ENCODE measurements at regions not wholly inside any gene's neighbourhood (a gene's known extent, or its start where the extent isn't known, plus 50 kb on each side); places are given as distances from the start of the nearest gene placed in this dataset.

DNA sequence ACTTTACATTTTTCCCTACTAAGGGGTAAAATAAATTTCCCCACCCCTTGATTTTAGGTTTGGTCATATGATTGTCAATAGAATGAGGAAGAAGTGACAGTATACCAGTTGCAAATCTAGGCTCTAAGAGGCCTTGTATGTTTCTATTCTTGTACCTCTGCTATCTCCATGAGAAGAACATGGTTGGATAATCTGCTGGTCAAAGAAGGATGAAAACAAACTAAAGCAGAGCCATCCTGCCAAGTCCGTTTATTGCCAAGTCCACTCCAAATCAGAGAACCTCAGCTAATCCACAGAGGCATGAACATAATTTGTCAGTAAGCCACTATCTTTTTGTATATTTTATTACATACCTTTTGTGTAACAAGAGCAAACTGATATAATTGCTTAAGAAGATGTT lies 98.0 kb downstream of the CRPPA start:
- Mint-ChIP-seq H3K36me3 (ENCODE audit: insufficient read depth, unreplicated experiment) (no peaks in the 10 kb centered on the region), H3K4me3 (ENCODE audit: unreplicated experiment) (no peak overlapping the region), H3K4me1 (ENCODE audit: insufficient read depth, unreplicated experiment) (peaks cover 10% of the 10 kb centered on the region), H3K9me3 (ENCODE audit: unreplicated experiment) (no peaks in the 10 kb centered on the region), H3K27ac (ENCODE audit: low read depth, unreplicated experiment) (no peak overlapping the region), H3K27me3 (ENCODE audit: insufficient read depth, unreplicated experiment) (no peaks in the 10 kb centered on the region)
- CTCF ChIA-PET = interaction anchor here (0.7 kb wide), 1 partner anchor 994 kb away, joined by 3 read pairs; no protein-coding TSS in a partner anchor
- TF ChIP-seq, protein P1, sequence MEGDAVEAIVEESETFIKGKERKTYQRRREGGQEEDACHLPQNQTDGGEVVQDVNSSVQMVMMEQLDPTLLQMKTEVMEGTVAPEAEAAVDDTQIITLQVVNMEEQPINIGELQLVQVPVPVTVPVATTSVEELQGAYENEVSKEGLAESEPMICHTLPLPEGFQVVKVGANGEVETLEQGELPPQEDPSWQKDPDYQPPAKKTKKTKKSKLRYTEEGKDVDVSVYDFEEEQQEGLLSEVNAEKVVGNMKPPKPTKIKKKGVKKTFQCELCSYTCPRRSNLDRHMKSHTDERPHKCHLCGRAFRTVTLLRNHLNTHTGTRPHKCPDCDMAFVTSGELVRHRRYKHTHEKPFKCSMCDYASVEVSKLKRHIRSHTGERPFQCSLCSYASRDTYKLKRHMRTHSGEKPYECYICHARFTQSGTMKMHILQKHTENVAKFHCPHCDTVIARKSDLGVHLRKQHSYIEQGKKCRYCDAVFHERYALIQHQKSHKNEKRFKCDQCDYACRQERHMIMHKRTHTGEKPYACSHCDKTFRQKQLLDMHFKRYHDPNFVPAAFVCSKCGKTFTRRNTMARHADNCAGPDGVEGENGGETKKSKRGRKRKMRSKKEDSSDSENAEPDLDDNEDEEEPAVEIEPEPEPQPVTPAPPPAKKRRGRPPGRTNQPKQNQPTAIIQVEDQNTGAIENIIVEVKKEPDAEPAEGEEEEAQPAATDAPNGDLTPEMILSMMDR (IDR thresholded peaks at IDR 0.05; ENCODE audit: unreplicated experiment) = no peak
- no peak for DNase-seq (ENCODE audit: unreplicated experiment)
- POLR2A ChIA-PET = no interaction called here
- intact Hi-C loops (cut with micrococcal nuclease) = no loop called here
- BruUV-seq (replicated peaks) = no TSS peak

DNA sequence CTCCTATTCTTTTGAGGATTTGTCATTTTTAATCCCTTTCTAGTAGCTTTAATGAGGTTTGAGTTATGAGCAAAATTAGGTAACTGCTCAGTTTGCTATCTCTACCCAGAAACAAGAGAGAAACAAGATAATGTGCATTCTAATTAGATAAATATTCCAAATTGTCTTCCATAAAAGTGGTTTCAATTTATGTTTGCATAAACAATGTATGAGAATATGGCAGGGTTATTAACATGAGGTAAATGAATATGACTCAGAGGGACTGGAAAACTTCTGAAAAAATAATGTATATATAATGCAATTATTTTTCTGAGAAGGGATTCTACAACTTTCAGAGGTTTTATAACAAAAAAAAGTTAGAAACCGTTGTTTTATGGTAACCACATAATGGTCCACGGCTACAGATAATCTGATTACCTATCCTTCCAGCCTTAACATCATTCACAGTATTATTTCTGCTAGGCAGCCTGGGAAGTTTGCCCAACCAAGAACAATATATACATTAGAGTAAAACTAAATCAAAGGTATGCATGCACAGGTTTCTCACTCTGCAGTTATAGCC lies 101.2 kb downstream of the CRPPA start:
- BruUV-seq (replicated peaks) = no TSS peak
- intact Hi-C loops (cut with micrococcal nuclease) = no loop called here
- no peaks in the 10 kb centered on the region for H3K27me3 Mint-ChIP-seq (ENCODE audit: insufficient read depth, unreplicated experiment)
- no peaks in the 10 kb centered on the region for H3K9me3 Mint-ChIP-seq (ENCODE audit: unreplicated experiment)
- H3K4me1 Mint-ChIP-seq (ENCODE audit: insufficient read depth, unreplicated experiment) = peaks cover 10% of the 10 kb centered on the region
- TF ChIP-seq, protein P1 (IDR thresholded peaks at IDR 0.05; ENCODE audit: unreplicated experiment) = no peak
- H3K36me3 Mint-ChIP-seq (ENCODE audit: insufficient read depth, unreplicated experiment) = no peaks in the 10 kb centered on the region
- CTCF ChIA-PET = no interaction called here
- DNase-seq (ENCODE audit: unreplicated experiment) = no peak
- POLR2A ChIA-PET = no interaction called here
- no peak overlapping the region for H3K27ac Mint-ChIP-seq (ENCODE audit: low read depth, unreplicated experiment)
- no peak overlapping the region for H3K4me3 Mint-ChIP-seq (ENCODE audit: unreplicated experiment)

DNA sequence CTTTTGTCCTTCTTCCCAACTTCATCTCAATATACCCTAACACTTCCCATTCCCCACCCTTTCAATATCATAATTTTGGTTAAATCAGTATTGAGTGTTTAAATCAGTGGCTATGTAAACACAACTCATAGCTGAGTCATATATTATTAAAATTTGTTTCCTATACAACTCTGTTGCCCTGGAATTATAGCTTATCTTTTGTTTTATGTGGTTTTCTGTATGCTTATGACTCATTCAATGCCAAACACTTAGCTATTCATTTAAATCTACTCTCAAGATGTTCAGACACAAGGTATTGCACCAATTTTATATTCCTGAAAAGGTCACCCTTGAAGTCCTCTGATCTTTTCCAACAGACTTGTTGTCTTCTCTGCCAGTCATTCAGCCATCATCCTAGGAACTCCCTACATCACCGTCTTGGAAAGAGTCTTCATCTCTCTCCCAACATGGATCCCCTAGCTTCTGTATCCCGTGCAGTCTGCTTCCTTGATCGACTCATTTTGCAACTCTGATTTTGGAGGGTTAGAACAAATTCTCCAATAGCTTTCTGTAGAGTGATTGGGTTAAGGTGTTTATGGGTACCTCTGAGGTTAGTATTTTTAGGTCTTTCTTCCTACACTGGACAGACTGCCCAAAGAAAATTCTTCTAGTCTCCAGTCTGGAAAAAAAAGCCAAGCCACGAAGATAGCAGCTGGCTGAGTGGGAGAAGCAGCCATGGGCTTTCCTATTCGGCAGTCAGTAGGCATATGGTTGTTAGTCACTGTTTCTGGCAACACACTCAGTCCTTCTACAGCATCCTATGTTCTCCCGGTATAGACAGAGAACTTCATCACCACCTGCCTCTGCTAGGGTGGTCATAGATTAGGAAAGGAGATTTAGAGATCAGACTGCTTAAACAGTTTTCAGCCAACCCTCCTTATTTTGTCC lies 102.1 kb downstream of the CRPPA start:
- Mint-ChIP-seq H3K9me3 (ENCODE audit: unreplicated experiment) (no peaks in the 10 kb centered on the region), H3K27ac (ENCODE audit: low read depth, unreplicated experiment) (no peak overlapping the region), H3K4me3 (ENCODE audit: unreplicated experiment) (no peak overlapping the region), H3K36me3 (ENCODE audit: insufficient read depth, unreplicated experiment) (no peaks in the 10 kb centered on the region), H3K4me1 (ENCODE audit: insufficient read depth, unreplicated experiment) (peaks cover 10% of the 10 kb centered on the region), H3K27me3 (ENCODE audit: insufficient read depth, unreplicated experiment) (no peaks in the 10 kb centered on the region)
- DNase-seq (ENCODE audit: unreplicated experiment) = peak; percentile 27
- ChIA-PET POLR2A (no interaction called here), CTCF (interaction anchor here (0.6 kb wide), 1 partner anchor 52 kb away, joined by 3 read pairs; no protein-coding TSS in a partner anchor)
- BruUV-seq (replicated peaks) = no TSS peak
- TF ChIP-seq, protein P1 (IDR thresholded peaks at IDR 0.05; ENCODE audit: unreplicated experiment) = no peak
- intact Hi-C loops (cut with micrococcal nuclease) = no loop called here

DNA sequence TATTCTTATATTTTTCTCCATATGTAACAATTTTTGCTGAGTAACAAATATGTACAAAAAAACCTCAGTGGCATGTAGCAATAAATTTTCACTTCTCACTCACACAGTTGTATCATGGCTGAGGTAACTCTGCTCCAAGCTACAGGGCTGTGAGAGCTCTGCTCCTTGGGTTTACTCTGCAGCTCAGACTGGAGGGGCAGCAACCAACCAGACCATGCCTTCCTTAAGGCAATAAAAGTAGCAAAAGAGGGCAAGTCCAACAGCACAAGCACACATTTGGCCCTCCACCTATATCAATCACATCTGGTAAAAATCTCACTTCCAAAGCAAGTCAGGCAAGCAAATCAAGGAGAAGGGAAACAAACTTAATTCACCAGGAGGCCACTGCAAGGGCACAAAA lies 102.9 kb downstream of the CRPPA start:
- ChIA-PET POLR2A (no interaction called here), CTCF (interaction anchor here (0.6 kb wide), 1 partner anchor 182 kb away, joined by 4 read pairs; no protein-coding TSS in a partner anchor)
- BruUV-seq (replicated peaks) = no TSS peak
- intact Hi-C loops (cut with micrococcal nuclease) = no loop called here
- TF ChIP-seq, protein P1 (IDR thresholded peaks at IDR 0.05; ENCODE audit: unreplicated experiment) = no peak
- Mint-ChIP-seq H3K4me3 (ENCODE audit: unreplicated experiment) (no peak overlapping the region), H3K9me3 (ENCODE audit: unreplicated experiment) (no peaks in the 10 kb centered on the region), H3K4me1 (ENCODE audit: insufficient read depth, unreplicated experiment) (peaks cover 10% of the 10 kb centered on the region), H3K36me3 (ENCODE audit: insufficient read depth, unreplicated experiment) (no peaks in the 10 kb centered on the region), H3K27ac (ENCODE audit: low read depth, unreplicated experiment) (no peak overlapping the region), H3K27me3 (ENCODE audit: insufficient read depth, unreplicated experiment) (no peaks in the 10 kb centered on the region)
- no peak for DNase-seq (ENCODE audit: unreplicated experiment)
